HUES6 (cell line): ENCODE measurements at regions not wholly inside any gene's neighbourhood (a gene's known extent, or its start where the extent isn't known, plus 50 kb on each side); places are given as distances from the start of the nearest gene placed in this dataset.

Experiments
- H3K27ac ChIP-seq: 2 replicates; pipeline ENCODE4 v1.7.0; 2013; ENCODE audit warnings: low read depth, mild to moderate bottlenecking, low read length, inconsistent platforms
- H3K27me3 ChIP-seq: 2 replicates; pipeline ENCODE4 v1.6.1; 2013; ENCODE audit warnings: low read length; ENCODE audit not compliant: control insufficient read depth, insufficient read depth
- H3K36me3 ChIP-seq: 2 replicates; pipeline ENCODE4 v1.6.1; 2013; ENCODE audit warnings: low read length; ENCODE audit not compliant: control insufficient read depth, insufficient read depth
- H3K4me1 ChIP-seq: 2 replicates; pipeline ENCODE4 v1.6.1; 2013; ENCODE audit warnings: low read length; ENCODE audit not compliant: control insufficient read depth, insufficient read depth
- H3K4me3 ChIP-seq: 2 replicates; pipeline ENCODE4 v1.5.1; 2013; ENCODE audit warnings: low read depth, low read length
- H3K9ac ChIP-seq: one replicate; pipeline ENCODE4 v1.6.1; 2013; ENCODE audit warnings: mild to moderate bottlenecking, low read length
- H3K9me3 ChIP-seq: 2 replicates; pipeline ENCODE4 v1.6.1; 2013; ENCODE audit warnings: low read depth, low read length; ENCODE audit not compliant: control insufficient read depth, insufficient read depth

- H3K9me3 ChIP-seq, result no peaks in the 10 kb centered on the region
- H3K4me1 ChIP-seq, result no peaks in the 10 kb centered on the region
- no peak overlapping the region for H3K27ac ChIP-seq
- H3K36me3 ChIP-seq, result no peaks in the 10 kb centered on the region
- no peak overlapping the region for H3K4me3 ChIP-seq
- H3K27me3 ChIP-seq, result no peaks in the 10 kb centered on the region
- no peak overlapping the region for H3K9ac ChIP-seq
These were observed 157.1 kb downstream of the PDGFRA start for GRCh38 chr4:54386042-54386669.

GRCh38 chr4:54386693-54387092, 157.6 kb downstream of the PDGFRA start:
- Histone ChIP-seq H3K27ac (no peak overlapping the region), H3K4me3 (no peak overlapping the region), H3K27me3 (no peaks in the 10 kb centered on the region), H3K36me3 (no peaks in the 10 kb centered on the region), H3K4me1 (no peaks in the 10 kb centered on the region), H3K9ac (no peak overlapping the region), H3K9me3 (no peaks in the 10 kb centered on the region)

- no peak overlapping the region for H3K4me3 ChIP-seq
- H3K9me3 ChIP-seq, result no peaks in the 10 kb centered on the region
- no peaks in the 10 kb centered on the region for H3K36me3 ChIP-seq
- no peaks in the 10 kb centered on the region for H3K27me3 ChIP-seq
- H3K4me1 ChIP-seq, result no peaks in the 10 kb centered on the region
- H3K27ac ChIP-seq, result no peak overlapping the region
- H3K9ac ChIP-seq, result no peak overlapping the region
These were observed 161.6 kb downstream of the PDGFRA start for GRCh38 chr4:54390670-54391069.

GRCh38 chr4:54391104-54391503, 162.0 kb downstream of the PDGFRA start:
- H3K9me3 ChIP-seq, result no peaks in the 10 kb centered on the region
- H3K36me3 ChIP-seq, result no peaks in the 10 kb centered on the region
- no peak overlapping the region for H3K27ac ChIP-seq
- no peaks in the 10 kb centered on the region for H3K4me1 ChIP-seq
- no peak overlapping the region for H3K9ac ChIP-seq
- H3K4me3 ChIP-seq, result no peak overlapping the region
- H3K27me3 ChIP-seq, result no peaks in the 10 kb centered on the region

GRCh38 chr4:54392479-54392878, 163.4 kb downstream of the PDGFRA start:
- no peaks in the 10 kb centered on the region for H3K9me3 ChIP-seq
- no peak overlapping the region for H3K9ac ChIP-seq
- H3K4me3 ChIP-seq, result no peak overlapping the region

GRCh38 chr4:54393243-54393642, 164.2 kb downstream of the PDGFRA start:
- Histone ChIP-seq H3K9me3 (no peaks in the 10 kb centered on the region), H3K27ac (no peak overlapping the region), H3K4me3 (no peak overlapping the region), H3K27me3 (no peaks in the 10 kb centered on the region), H3K36me3 (no peaks in the 10 kb centered on the region), H3K4me1 (no peaks in the 10 kb centered on the region), H3K9ac (no peak overlapping the region)

More at GRCh38 chr4:54392479-54392878, 163.4 kb downstream of the PDGFRA start:
- Histone ChIP-seq H3K27me3 (no peaks in the 10 kb centered on the region), H3K27ac (no peak overlapping the region), H3K4me1 (no peaks in the 10 kb centered on the region), H3K36me3 (no peaks in the 10 kb centered on the region)

- Histone ChIP-seq H3K36me3 (no peaks in the 10 kb centered on the region), H3K9me3 (no peaks in the 10 kb centered on the region), H3K4me1 (no peaks in the 10 kb centered on the region), H3K27ac (no peak overlapping the region), H3K27me3 (no peaks in the 10 kb centered on the region), H3K4me3 (no peak overlapping the region), H3K9ac (no peak overlapping the region)
These were observed 166.0 kb downstream of the PDGFRA start for GRCh38 chr4:54395013-54395527.

GRCh38 chr4:54400188-54400587, 171.1 kb downstream of the PDGFRA start:
- Histone ChIP-seq H3K9ac (no peak overlapping the region), H3K4me1 (no peaks in the 10 kb centered on the region; the same call in 1 of the 2 replicates), H3K4me3 (no peak overlapping the region), H3K36me3 (no peaks in the 10 kb centered on the region), H3K9me3 (no peaks in the 10 kb centered on the region), H3K27ac (no peak overlapping the region), H3K27me3 (no peaks in the 10 kb centered on the region)

- Histone ChIP-seq H3K4me1 (no peaks in the 10 kb centered on the region; the same call in 1 of the 2 replicates), H3K9me3 (no peaks in the 10 kb centered on the region), H3K27ac (no peak overlapping the region), H3K27me3 (no peaks in the 10 kb centered on the region), H3K36me3 (no peaks in the 10 kb centered on the region), H3K4me3 (no peak overlapping the region), H3K9ac (no peak overlapping the region)
These were observed 171.7 kb downstream of the PDGFRA start for GRCh38 chr4:54400802-54401201.

GRCh38 chr4:54402880-54403480, 173.9 kb downstream of the PDGFRA start:
- H3K27me3 ChIP-seq, result no peaks in the 10 kb centered on the region

GRCh38 chr4:54403700-54404453, 174.8 kb downstream of the PDGFRA start:
- no peaks in the 10 kb centered on the region for H3K9me3 ChIP-seq

More at GRCh38 chr4:54402880-54403480, 173.9 kb downstream of the PDGFRA start:
- H3K27ac ChIP-seq, result no peak overlapping the region
- no peak overlapping the region for H3K4me3 ChIP-seq
- no peaks in the 10 kb centered on the region for H3K9me3 ChIP-seq
- no peak overlapping the region for H3K9ac ChIP-seq
- H3K4me1 ChIP-seq, result no peaks in the 10 kb centered on the region; the same call in 1 of the 2 replicates
- H3K36me3 ChIP-seq, result no peaks in the 10 kb centered on the region

More at GRCh38 chr4:54403700-54404453, 174.8 kb downstream of the PDGFRA start:
- Histone ChIP-seq H3K9ac (no peak overlapping the region), H3K4me3 (no peak overlapping the region), H3K27ac (no peak overlapping the region), H3K27me3 (no peaks in the 10 kb centered on the region), H3K4me1 (no peaks in the 10 kb centered on the region; the same call in 1 of the 2 replicates), H3K36me3 (no peaks in the 10 kb centered on the region)
